ENCODE measurements at regions not wholly inside any gene's neighbourhood (a gene's known extent, or its start where the extent isn't known, plus 50 kb on each side); places are given as distances from the start of the nearest gene placed in this dataset.
"Not testable (repeated sequence)": the region's sequence is repeated elsewhere in the genome, so short reads cannot be mapped to it uniquely, and the experiment has no call there.

- WGBS (ENCODE audit: insufficient coverage) = no CpG with 5 or more reads among the region's 1 CpG
These were observed 408.2 kb upstream of the FAT1 start for GRCh38 chr4:187131826-187132225.

GRCh38 chr4:187135878-187136277 is 412.2 kb upstream of the FAT1 start:
- no peaks in the 10 kb centered on the region for H3K27me3 ChIP-seq (replicated peaks in 2 of 5; ENCODE audit: control insufficient read depth in 4 of 5, insufficient read depth in 5 of 5, low read length in 4 of 5)
- no peak overlapping the region for H3K27ac ChIP-seq (ENCODE audit: insufficient read depth in 1 of 2, low read depth in 1 of 2, low read length in 2 of 2, poor library complexity in 1 of 2, severe bottlenecking in 2 of 2)
- WGBS (ENCODE audit: insufficient coverage) = 98% methylated on average over 4 of the region's 6 CpGs
- ChIA-PET POLR2A (no interaction called here), CTCF (no interaction called here)
- no peak for DNase-seq
- H3K4me1 ChIP-seq (ENCODE audit: control extremely low read depth in 1 of 4, control insufficient read depth in 4 of 4, insufficient read depth in 4 of 4, low read length in 3 of 4) = no peaks in the 10 kb centered on the region
- no peaks in the 10 kb centered on the region for H3K36me3 ChIP-seq (ENCODE audit: control insufficient read depth in 4 of 4, insufficient read depth in 4 of 4, low read length in 3 of 4)
- H3K4me3 ChIP-seq (ENCODE audit: control insufficient read depth in 1 of 7, extremely low read depth in 1 of 7, insufficient read depth in 4 of 7, low read depth in 2 of 7, low read length in 6 of 7) = no peak overlapping the region
- H3K9me3 ChIP-seq (ENCODE audit: control extremely low read depth in 1 of 5, control insufficient read depth in 4 of 5, insufficient read depth in 2 of 5, low read depth in 1 of 5, low read length in 4 of 5) = no peaks in the 10 kb centered on the region

More at GRCh38 chr4:187131826-187132225, 408.2 kb upstream of the FAT1 start:
- DNase-seq; H3K27me3 ChIP-seq (replicated peaks in 2 of 5; ENCODE audit: control insufficient read depth in 4 of 5, insufficient read depth in 5 of 5, low read length in 4 of 5); H3K4me1 ChIP-seq (ENCODE audit: control extremely low read depth in 1 of 4, control insufficient read depth in 4 of 4, insufficient read depth in 4 of 4, low read length in 3 of 4); POLR2A ChIA-PET; H3K4me3 ChIP-seq (ENCODE audit: control insufficient read depth in 1 of 7, extremely low read depth in 1 of 7, insufficient read depth in 4 of 7, low read depth in 2 of 7, low read length in 6 of 7); H3K9me3 ChIP-seq (ENCODE audit: control extremely low read depth in 1 of 5, control insufficient read depth in 4 of 5, insufficient read depth in 2 of 5, low read depth in 1 of 5, low read length in 4 of 5); CTCF ChIA-PET; H3K27ac ChIP-seq (ENCODE audit: insufficient read depth in 1 of 2, low read depth in 1 of 2, low read length in 2 of 2, poor library complexity in 1 of 2, severe bottlenecking in 2 of 2); H3K36me3 ChIP-seq (ENCODE audit: control insufficient read depth in 4 of 4, insufficient read depth in 4 of 4, low read length in 3 of 4): not testable (repeated sequence)

GRCh38 chr4:187139141-187139540 is 415.5 kb upstream of the FAT1 start:
- Histone ChIP-seq H3K27me3 (replicated peaks in 2 of 5; ENCODE audit: control insufficient read depth in 4 of 5, insufficient read depth in 5 of 5, low read length in 4 of 5) (no peaks in the 10 kb centered on the region), H3K9me3 (ENCODE audit: control extremely low read depth in 1 of 5, control insufficient read depth in 4 of 5, insufficient read depth in 2 of 5, low read depth in 1 of 5, low read length in 4 of 5) (no peaks in the 10 kb centered on the region), H3K4me1 (ENCODE audit: control extremely low read depth in 1 of 4, control insufficient read depth in 4 of 4, insufficient read depth in 4 of 4, low read length in 3 of 4) (no peaks in the 10 kb centered on the region), H3K36me3 (ENCODE audit: control insufficient read depth in 4 of 4, insufficient read depth in 4 of 4, low read length in 3 of 4) (no peaks in the 10 kb centered on the region), H3K4me3 (ENCODE audit: control insufficient read depth in 1 of 7, extremely low read depth in 1 of 7, insufficient read depth in 4 of 7, low read depth in 2 of 7, low read length in 6 of 7) (no peak overlapping the region), H3K27ac (ENCODE audit: insufficient read depth in 1 of 2, low read depth in 1 of 2, low read length in 2 of 2, poor library complexity in 1 of 2, severe bottlenecking in 2 of 2) (no peak overlapping the region)
- no peak for DNase-seq
- WGBS (ENCODE audit: insufficient coverage) = 93% methylated on average over 4 of the region's 4 CpGs
- POLR2A ChIA-PET = no interaction called here
- CTCF ChIA-PET = no interaction called here

- ChIA-PET POLR2A (no interaction called here), CTCF (no interaction called here)
- no peaks in the 10 kb centered on the region for H3K36me3 ChIP-seq (ENCODE audit: control insufficient read depth in 4 of 4, insufficient read depth in 4 of 4, low read length in 3 of 4)
- H3K4me1 ChIP-seq (ENCODE audit: control extremely low read depth in 1 of 4, control insufficient read depth in 4 of 4, insufficient read depth in 4 of 4, low read length in 3 of 4) = no peaks in the 10 kb centered on the region
- H3K4me3 ChIP-seq (ENCODE audit: control insufficient read depth in 1 of 7, extremely low read depth in 1 of 7, insufficient read depth in 4 of 7, low read depth in 2 of 7, low read length in 6 of 7) = no peak overlapping the region
- H3K27me3 ChIP-seq (replicated peaks in 2 of 5; ENCODE audit: control insufficient read depth in 4 of 5, insufficient read depth in 5 of 5, low read length in 4 of 5) = no peaks in the 10 kb centered on the region
- no peak overlapping the region for H3K27ac ChIP-seq (ENCODE audit: insufficient read depth in 1 of 2, low read depth in 1 of 2, low read length in 2 of 2, poor library complexity in 1 of 2, severe bottlenecking in 2 of 2)
- 100% methylated on average over 2 of the region's 7 CpGs for WGBS (ENCODE audit: insufficient coverage)
- H3K9me3 ChIP-seq (ENCODE audit: control extremely low read depth in 1 of 5, control insufficient read depth in 4 of 5, insufficient read depth in 2 of 5, low read depth in 1 of 5, low read length in 4 of 5) = no peaks in the 10 kb centered on the region
- no peak for DNase-seq
These were observed 417.4 kb upstream of the FAT1 start for GRCh38 chr4:187141101-187141500.

- no peaks in the 10 kb centered on the region for H3K27me3 ChIP-seq (replicated peaks in 2 of 5; ENCODE audit: control insufficient read depth in 4 of 5, insufficient read depth in 5 of 5, low read length in 4 of 5)
- H3K27ac ChIP-seq (ENCODE audit: insufficient read depth in 1 of 2, low read depth in 1 of 2, low read length in 2 of 2, poor library complexity in 1 of 2, severe bottlenecking in 2 of 2) = no peak overlapping the region
- ChIA-PET CTCF (no interaction called here), POLR2A (no interaction called here)
- no peak overlapping the region for H3K4me3 ChIP-seq (ENCODE audit: control insufficient read depth in 1 of 7, extremely low read depth in 1 of 7, insufficient read depth in 4 of 7, low read depth in 2 of 7, low read length in 6 of 7)
- WGBS (ENCODE audit: insufficient coverage) = 98% methylated on average over 6 of the region's 8 CpGs
- H3K9me3 ChIP-seq (ENCODE audit: control extremely low read depth in 1 of 5, control insufficient read depth in 4 of 5, insufficient read depth in 2 of 5, low read depth in 1 of 5, low read length in 4 of 5) = no peaks in the 10 kb centered on the region
- DNase-seq = no peak
- H3K4me1 ChIP-seq (ENCODE audit: control extremely low read depth in 1 of 4, control insufficient read depth in 4 of 4, insufficient read depth in 4 of 4, low read length in 3 of 4) = no peaks in the 10 kb centered on the region
- no peaks in the 10 kb centered on the region for H3K36me3 ChIP-seq (ENCODE audit: control insufficient read depth in 4 of 4, insufficient read depth in 4 of 4, low read length in 3 of 4)
These were observed 425.7 kb upstream of the FAT1 start for GRCh38 chr4:187149229-187149945.

- no peak for DNase-seq
- CTCF ChIA-PET = no interaction called here
- Histone ChIP-seq H3K36me3 (ENCODE audit: control insufficient read depth in 4 of 4, insufficient read depth in 4 of 4, low read length in 3 of 4) (no peaks in the 10 kb centered on the region), H3K9me3 (ENCODE audit: control extremely low read depth in 1 of 5, control insufficient read depth in 4 of 5, insufficient read depth in 2 of 5, low read depth in 1 of 5, low read length in 4 of 5) (no peaks in the 10 kb centered on the region), H3K27ac (ENCODE audit: insufficient read depth in 1 of 2, low read depth in 1 of 2, low read length in 2 of 2, poor library complexity in 1 of 2, severe bottlenecking in 2 of 2) (no peak overlapping the region), H3K27me3 (replicated peaks in 2 of 5; ENCODE audit: control insufficient read depth in 4 of 5, insufficient read depth in 5 of 5, low read length in 4 of 5) (no peaks in the 10 kb centered on the region), H3K4me3 (ENCODE audit: control insufficient read depth in 1 of 7, extremely low read depth in 1 of 7, insufficient read depth in 4 of 7, low read depth in 2 of 7, low read length in 6 of 7) (no peak overlapping the region), H3K4me1 (ENCODE audit: control extremely low read depth in 1 of 4, control insufficient read depth in 4 of 4, insufficient read depth in 4 of 4, low read length in 3 of 4) (no peaks in the 10 kb centered on the region)
- WGBS (ENCODE audit: insufficient coverage) = 94% methylated on average over 19 of the region's 21 CpGs
- POLR2A ChIA-PET = no interaction called here
These were observed 433.8 kb upstream of the FAT1 start for GRCh38 chr4:187157380-187157958.

- 91% methylated on average over 8 of the region's 10 CpGs for WGBS (ENCODE audit: insufficient coverage)
- POLR2A ChIA-PET = no interaction called here
These were observed 434.3 kb upstream of the FAT1 start for GRCh38 chr4:187158003-187158402.

More at GRCh38 chr4:187158003-187158402, 434.3 kb upstream of the FAT1 start:
- no peaks in the 10 kb centered on the region for H3K4me1 ChIP-seq (ENCODE audit: control extremely low read depth in 1 of 4, control insufficient read depth in 4 of 4, insufficient read depth in 4 of 4, low read length in 3 of 4)
- no peaks in the 10 kb centered on the region for H3K9me3 ChIP-seq (ENCODE audit: control extremely low read depth in 1 of 5, control insufficient read depth in 4 of 5, insufficient read depth in 2 of 5, low read depth in 1 of 5, low read length in 4 of 5)
- CTCF ChIA-PET = no interaction called here
- H3K27me3 ChIP-seq (replicated peaks in 2 of 5; ENCODE audit: control insufficient read depth in 4 of 5, insufficient read depth in 5 of 5, low read length in 4 of 5) = no peaks in the 10 kb centered on the region
- DNase-seq = no peak
- H3K27ac ChIP-seq (ENCODE audit: insufficient read depth in 1 of 2, low read depth in 1 of 2, low read length in 2 of 2, poor library complexity in 1 of 2, severe bottlenecking in 2 of 2) = no peak overlapping the region
- no peak overlapping the region for H3K4me3 ChIP-seq (ENCODE audit: control insufficient read depth in 1 of 7, extremely low read depth in 1 of 7, insufficient read depth in 4 of 7, low read depth in 2 of 7, low read length in 6 of 7)
- H3K36me3 ChIP-seq (ENCODE audit: control insufficient read depth in 4 of 4, insufficient read depth in 4 of 4, low read length in 3 of 4) = no peaks in the 10 kb centered on the region
